Mesenchymal stem cell (in vitro differentiated cells and primary cell): ENCODE measurements at regions not wholly inside any gene's neighbourhood (a gene's known extent, or its start where the extent isn't known, plus 50 kb on each side); places are given as distances from the start of the nearest gene placed in this dataset.

Source experiments
- DNase-seq: peaks from one replicate; pipeline ENCODE4 v3.0.0-alpha.2; 2013
- H2AFZ ChIP-seq: one replicate; pipeline ENCODE4 v1.6.1; 2013; ENCODE audit warnings: low read depth, mild to moderate bottlenecking, control low read depth, inconsistent platforms, low read length, moderate library complexity
- H2AK5ac ChIP-seq: 2 replicates; pipeline ENCODE4 v1.6.1; 2013; ENCODE audit warnings: low read length, moderate library complexity, mild to moderate bottlenecking, inconsistent platforms; ENCODE audit not compliant: severe bottlenecking
- H2BK120ac ChIP-seq: one replicate; pipeline ENCODE4 v1.6.1; 2013; ENCODE audit warnings: low read depth, mild to moderate bottlenecking, inconsistent platforms, low read length, moderate library complexity
- H2BK12ac ChIP-seq, 2 experiments: one replicate each; pipeline ENCODE4 v1.6.1; 2013; ENCODE audit warnings: inconsistent platforms in 2 of 2, low read length in 2 of 2, mild to moderate bottlenecking in 2 of 2, moderate library complexity in 2 of 2, control low read depth in 1 of 2
- H2BK15ac ChIP-seq: one replicate; pipeline ENCODE4 v1.6.1; 2013; ENCODE audit warnings: mild to moderate bottlenecking, low read depth, inconsistent platforms; ENCODE audit not compliant: poor library complexity, severe bottlenecking
- H2BK5ac ChIP-seq: 2 replicates; pipeline ENCODE4 v1.6.1; 2013; ENCODE audit warnings: low read depth, mild to moderate bottlenecking, low read length, control low read depth, inconsistent platforms; ENCODE audit not compliant: poor library complexity, severe bottlenecking
- H3K14ac ChIP-seq, 2 experiments: one replicate each; pipeline ENCODE4 v1.6.1; 2013; ENCODE audit warnings: inconsistent platforms in 2 of 2, low read length in 2 of 2, control low read depth in 1 of 2, mild to moderate bottlenecking in 1 of 2, moderate library complexity in 1 of 2
- H3K18ac ChIP-seq, 2 experiments: one replicate each; pipeline ENCODE4 v1.6.1; 2013; ENCODE audit warnings: inconsistent platforms in 2 of 2, low read length in 2 of 2, control low read depth in 1 of 2, low read depth in 1 of 2, mild to moderate bottlenecking in 1 of 2
- H3K23ac ChIP-seq, 2 experiments: one replicate each; pipeline ENCODE4 v1.6.1; 2013; ENCODE audit warnings: inconsistent platforms in 2 of 2, low read length in 2 of 2, mild to moderate bottlenecking in 2 of 2, moderate library complexity in 2 of 2, control low read depth in 1 of 2
- H3K27ac ChIP-seq: 2 replicates; pipeline ENCODE4 v1.5.1; 2013; ENCODE audit warnings: mild to moderate bottlenecking, moderate library complexity, low read length, control low read depth, inconsistent platforms; ENCODE audit not compliant: poor library complexity, severe bottlenecking
- H3K27me3 ChIP-seq, 2 experiments: 2 replicates each; pipeline versions ENCODE4 v1.6.1 to v1.7.0; 2013; ENCODE audit warnings: low read length in 2 of 2, mild to moderate bottlenecking in 2 of 2, moderate library complexity in 2 of 2, control low read depth in 1 of 2, inconsistent platforms in 1 of 2; ENCODE audit not compliant: control insufficient read depth in 1 of 2, insufficient read depth in 1 of 2
- H3K36me3 ChIP-seq, 2 experiments: 2 replicates each; pipeline versions ENCODE4 v1.6.1 to v1.7.0; 2013; ENCODE audit warnings: low read length in 2 of 2, control low read depth in 1 of 2, inconsistent platforms in 1 of 2, low read depth in 1 of 2, mild to moderate bottlenecking in 1 of 2; ENCODE audit not compliant: insufficient read depth in 2 of 2, control insufficient read depth in 1 of 2
- H3K4ac ChIP-seq, 2 experiments: one replicate each; pipeline ENCODE4 v1.6.1; 2013; ENCODE audit warnings: inconsistent platforms in 2 of 2, low read length in 2 of 2, mild to moderate bottlenecking in 2 of 2, moderate library complexity in 2 of 2, control low read depth in 1 of 2, low read depth in 1 of 2
- H3K4me1 ChIP-seq: 2 replicates; pipeline ENCODE4 v1.6.1; 2013; ENCODE audit warnings: low read depth, low read length, control low read depth; ENCODE audit not compliant: control insufficient read depth, insufficient read depth
- H3K4me2 ChIP-seq: 2 replicates; pipeline ENCODE4 v1.6.1; 2013; ENCODE audit warnings: low read length, mild to moderate bottlenecking, inconsistent platforms; ENCODE audit not compliant: poor library complexity, severe bottlenecking
- H3K4me3 ChIP-seq, 2 experiments: 2 replicates each; pipeline versions ENCODE4 v1.5.1 to v1.7.0; 2013; ENCODE audit warnings: low read length in 2 of 2, mild to moderate bottlenecking in 2 of 2, control low read depth in 1 of 2, low read depth in 1 of 2; ENCODE audit not compliant: insufficient read depth in 1 of 2
- H3K79me1 ChIP-seq: replicated peaks from 2 replicates; pipeline ENCODE4 v1.6.1; 2013; ENCODE audit warnings: mild to moderate bottlenecking, control low read depth, low read length, inconsistent platforms; ENCODE audit not compliant: poor library complexity, severe bottlenecking
- H3K9ac ChIP-seq: 2 replicates; pipeline ENCODE4 v1.7.0; 2013; ENCODE audit warnings: mild to moderate bottlenecking, low read length, moderate library complexity
- H3K9me3 ChIP-seq: 2 replicates; pipeline ENCODE4 v1.7.0; 2013; ENCODE audit warnings: mild to moderate bottlenecking, low read length; ENCODE audit not compliant: control insufficient read depth
- H4K8ac ChIP-seq: one replicate; pipeline ENCODE4 v1.6.1; 2013; ENCODE audit warnings: inconsistent platforms, mild to moderate bottlenecking, low read length, moderate library complexity
- H4K91ac ChIP-seq: one replicate; pipeline ENCODE4 v1.6.1; 2013; ENCODE audit warnings: mild to moderate bottlenecking, low read length, inconsistent platforms
- WGBS: methylation state at CpG from one replicate; pipeline ENCODE4 v1.1.7; 2013; ENCODE audit warnings: mixed read lengths; 5-methylcytosine and 5-hydroxymethylcytosine counted together

GRCh38 chr5:87944553-87945285 lies 323.9 kb downstream of the TMEM161B start:
- Histone ChIP-seq H2BK12ac (no peak overlapping the region), H3K4me1 (no peaks in the 10 kb centered on the region), H3K4me2 (no peak overlapping the region), H2BK120ac (no peak overlapping the region), H2BK15ac (no peak overlapping the region), H2BK5ac (no peak overlapping the region), H3K9me3 (no peaks in the 10 kb centered on the region), H3K4ac (no peak overlapping the region), H2AK5ac (no peak overlapping the region), H3K79me1 (no peaks in the 10 kb centered on the region), H3K36me3 (no peaks in the 10 kb centered on the region), H3K27me3 (no peaks in the 10 kb centered on the region), H3K18ac (no peak overlapping the region), H2AFZ (no peak overlapping the region), H4K8ac (no peak overlapping the region), H3K14ac (no peak overlapping the region), H3K9ac (no peak overlapping the region), H3K23ac (no peak overlapping the region), H4K91ac (no peak overlapping the region), H3K4me3 (no peak overlapping the region), H3K27ac (no peak overlapping the region)
- 41% methylated on average over 9 of the region's 9 CpGs for WGBS
- DNase-seq, result no peak

- 91% methylated on average over 3 of the region's 4 CpGs for WGBS
- no peaks in the 10 kb centered on the region for H3K4me1 ChIP-seq
- no peaks in the 10 kb centered on the region for H3K36me3 ChIP-seq
- no peak overlapping the region for H4K8ac ChIP-seq
- H2AFZ ChIP-seq, result no peak overlapping the region
- H3K4me2 ChIP-seq, result no peak overlapping the region
- no peak overlapping the region for H2BK5ac ChIP-seq
- H3K9me3 ChIP-seq, result no peaks in the 10 kb centered on the region
- H2BK120ac ChIP-seq, result no peak overlapping the region
- H2AK5ac ChIP-seq, result no peak overlapping the region
- no peak overlapping the region for H3K14ac ChIP-seq
- H3K79me1 ChIP-seq, result no peaks in the 10 kb centered on the region
- no peak overlapping the region for H2BK15ac ChIP-seq
- H3K27me3 ChIP-seq, result no peaks in the 10 kb centered on the region
- no peak overlapping the region for H3K23ac ChIP-seq
- H4K91ac ChIP-seq, result no peak overlapping the region
- no peak overlapping the region for H3K27ac ChIP-seq
- no peak overlapping the region for H3K18ac ChIP-seq
- no peak overlapping the region for H3K4me3 ChIP-seq
- H3K4ac ChIP-seq, result no peak overlapping the region
- no peak overlapping the region for H2BK12ac ChIP-seq
- DNase-seq, result no peak
- H3K9ac ChIP-seq, result no peak overlapping the region
These were observed 327.9 kb downstream of the TMEM161B start for GRCh38 chr5:87940775-87941174.

- Histone ChIP-seq H2AFZ (no peak overlapping the region), H3K14ac (no peak overlapping the region), H3K23ac (no peak overlapping the region), H4K91ac (no peak overlapping the region), H3K9ac (no peak overlapping the region), H3K4me2 (no peak overlapping the region), H3K4me1 (no peaks in the 10 kb centered on the region), H3K27ac (no peak overlapping the region), H3K4ac (no peak overlapping the region), H2BK120ac (no peak overlapping the region), H3K9me3 (peaks cover 4% of the 10 kb centered on the region), H4K8ac (no peak overlapping the region), H3K18ac (no peak overlapping the region), H3K36me3 (no peaks in the 10 kb centered on the region), H2BK15ac (no peak overlapping the region), H2BK5ac (no peak overlapping the region), H3K27me3 (no peaks in the 10 kb centered on the region), H3K79me1 (no peaks in the 10 kb centered on the region), H2BK12ac (no peak overlapping the region), H2AK5ac (no peak overlapping the region), H3K4me3 (no peak overlapping the region)
- no peak for DNase-seq
These were observed 332.0 kb downstream of the TMEM161B start for GRCh38 chr5:87936667-87937066.

GRCh38 chr5:87924436-87924835 lies 344.2 kb downstream of the TMEM161B start:
- Histone ChIP-seq H2BK12ac (no peak overlapping the region), H4K8ac (no peak overlapping the region), H3K4me1 (no peaks in the 10 kb centered on the region), H3K23ac (no peak overlapping the region), H3K4me2 (no peak overlapping the region), H3K9ac (no peak overlapping the region), H2BK120ac (no peak overlapping the region), H2AFZ (no peak overlapping the region), H3K4ac (no peak overlapping the region), H3K79me1 (no peaks in the 10 kb centered on the region), H2AK5ac (no peak overlapping the region), H3K14ac (no peak overlapping the region), H3K4me3 (no peak overlapping the region), H2BK15ac (no peak overlapping the region), H3K18ac (no peak overlapping the region), H3K27ac (no peak overlapping the region), H3K27me3 (no peaks in the 10 kb centered on the region), H2BK5ac (no peak overlapping the region), H4K91ac (no peak overlapping the region), H3K36me3 (no peaks in the 10 kb centered on the region), H3K9me3 (no peaks in the 10 kb centered on the region)
- no peak for DNase-seq
- WGBS, result 54% methylated on average over 7 of the region's 7 CpGs
